HG03108 (cell line): ENCODE measurements at regions not wholly inside any gene's neighbourhood (a gene's known extent, or its start where the extent isn't known, plus 50 kb on each side); places are given as distances from the start of the nearest gene placed in this dataset.

Experiments
- ATAC-seq: cut with Tn5 transposase; IDR thresholded peaks from one replicate; pipeline ENCODE4 v1.9.1; 2021; ENCODE audit warnings: moderate library complexity; ENCODE audit not compliant: unreplicated experiment

GRCh38 chr13:106352850-106353249 lies 182.6 kb downstream of the EFNB2 start:
- ATAC-seq = no peak

- ATAC-seq = no peak
Measured at GRCh38 chr13:106351251-106351650, 184.2 kb downstream of the EFNB2 start.

GRCh38 chr13:106350208-106350607 lies 185.3 kb downstream of the EFNB2 start:
- ATAC-seq = no peak

DNA sequence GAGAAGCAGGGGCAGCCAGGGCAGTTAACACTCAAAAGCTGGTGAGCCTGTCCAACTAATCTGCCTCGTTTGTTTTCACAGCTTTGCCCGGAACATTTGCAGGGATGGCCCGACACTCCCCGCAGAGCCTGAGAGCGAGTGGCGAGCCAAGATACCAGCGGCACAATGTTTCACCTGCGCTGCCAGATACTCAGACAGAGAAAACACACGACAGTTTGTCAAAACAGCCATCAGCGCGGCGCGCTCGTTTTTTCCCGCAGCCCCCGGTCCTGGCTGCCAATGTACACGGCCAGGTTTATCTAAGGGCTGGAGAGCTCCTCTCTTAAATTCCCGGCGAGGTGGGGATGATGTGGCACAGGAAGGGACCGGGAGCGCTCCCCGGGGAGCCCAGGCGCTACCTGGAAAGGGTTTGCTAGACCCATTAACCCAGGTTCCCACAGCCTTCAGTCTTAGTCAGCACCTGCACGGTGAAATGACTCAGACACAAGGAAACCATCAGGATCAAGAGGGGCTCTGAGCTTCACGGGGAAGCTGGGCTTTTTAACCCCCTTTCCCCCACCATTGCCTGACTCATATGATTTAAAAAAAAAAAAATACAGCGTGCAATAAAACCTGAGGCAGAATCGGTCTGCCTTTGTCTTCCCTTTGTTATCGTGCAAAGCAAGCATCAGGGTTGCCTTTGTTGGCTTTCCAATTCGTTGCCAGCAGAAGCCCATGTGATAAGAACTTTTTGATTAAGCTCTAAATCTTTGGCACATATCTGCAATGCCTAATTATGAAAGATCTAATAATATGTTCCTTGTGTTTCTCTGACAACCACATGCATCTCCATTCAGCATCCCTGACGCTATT lies 186.2 kb downstream of the EFNB2 start:
- no peak for ATAC-seq

DNA sequence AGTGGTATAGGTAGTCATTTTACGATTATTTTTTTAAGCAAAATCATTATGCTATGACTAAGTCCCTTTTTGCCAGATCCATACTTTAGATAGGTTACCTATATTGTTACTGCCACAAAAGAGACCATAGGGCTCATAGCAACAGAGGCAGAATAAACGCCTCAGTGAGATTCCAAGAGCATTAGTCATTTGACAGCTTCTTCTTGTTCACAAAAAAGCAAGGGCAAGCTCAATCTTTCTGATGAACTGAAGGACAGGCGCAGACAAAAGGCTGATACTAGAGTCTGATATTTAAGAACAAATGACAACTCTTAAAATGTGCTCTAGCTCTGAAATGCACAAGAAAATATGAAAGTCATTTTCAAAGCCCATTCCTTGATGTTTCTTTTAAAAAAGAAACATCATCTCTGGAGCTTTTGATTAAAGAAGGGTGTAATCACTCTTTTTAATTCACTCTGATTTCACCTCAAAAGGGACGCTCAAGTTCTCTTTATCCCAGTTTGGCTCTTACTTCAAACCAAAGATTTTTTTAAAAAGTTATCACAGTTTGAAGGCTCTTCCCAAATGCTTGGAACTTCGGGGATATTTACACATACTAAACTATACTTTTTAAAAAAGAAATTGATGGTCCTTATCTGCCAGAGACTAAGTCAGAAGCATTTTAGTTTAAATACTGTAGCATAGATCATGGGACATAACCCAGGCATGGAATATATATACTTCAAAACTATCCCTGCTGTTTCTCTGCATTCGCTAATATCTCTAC lies 187.2 kb downstream of the EFNB2 start:
- no peak for ATAC-seq

GRCh38 chr13:106344342-106344741 lies 191.1 kb downstream of the EFNB2 start:
- no peak for ATAC-seq

GRCh38 chr13:106343836-106344235 lies 191.6 kb downstream of the EFNB2 start:
- no peak for ATAC-seq

DNA sequence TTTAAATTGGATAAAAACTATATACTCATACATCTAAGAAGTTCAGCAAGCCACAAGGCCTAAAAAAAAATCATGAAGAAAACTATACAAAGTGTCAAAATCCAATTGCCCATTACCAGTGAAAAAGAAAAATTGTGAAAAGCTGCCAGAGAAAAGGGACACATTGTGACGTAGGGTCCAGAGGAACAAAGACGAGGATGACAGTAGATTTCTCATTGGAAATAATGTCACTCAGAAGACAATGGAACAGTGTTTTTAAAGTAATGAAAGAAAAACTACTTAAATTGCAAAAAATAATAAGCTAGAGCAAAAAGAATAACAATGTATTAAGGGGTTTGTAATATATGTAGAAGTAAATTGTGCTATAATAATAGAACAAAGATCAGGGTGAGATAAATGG lies 195.2 kb downstream of the EFNB2 start:
- no peak for ATAC-seq

DNA sequence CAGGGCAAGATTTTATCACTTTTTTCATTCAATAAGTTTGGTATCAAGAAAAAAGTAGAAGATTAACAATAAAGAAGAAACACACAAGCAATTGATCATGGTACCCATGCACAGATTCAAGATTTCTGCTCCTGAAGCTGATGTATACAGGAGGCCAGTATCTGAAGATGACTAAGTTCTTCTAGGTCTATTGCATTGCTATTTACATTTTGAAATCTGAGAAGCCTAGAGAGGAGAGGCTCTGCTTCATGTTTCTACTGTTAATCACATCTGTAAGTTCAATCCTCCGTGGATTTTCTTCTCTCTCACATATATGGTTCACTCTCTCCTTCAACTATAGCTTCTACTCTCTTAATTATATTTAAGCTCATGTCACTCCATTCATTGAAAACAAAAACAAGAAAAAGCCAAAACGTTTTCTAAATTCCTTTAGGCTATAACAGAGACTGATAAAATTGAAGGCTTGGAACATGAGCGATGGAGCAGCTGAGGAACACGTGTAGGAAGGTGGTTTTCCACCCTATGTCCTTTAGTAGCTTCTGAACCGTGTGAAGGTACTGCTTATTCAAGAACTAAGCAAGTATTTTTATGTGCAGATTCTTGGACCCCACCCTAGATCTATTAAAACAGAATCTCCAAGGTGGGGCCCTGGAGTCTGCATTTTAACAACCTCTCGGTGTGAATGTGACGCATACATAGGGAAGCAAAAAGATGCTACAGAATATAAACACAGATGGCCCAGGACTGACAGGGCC lies 198.2 kb downstream of the EFNB2 start:
- no peak for ATAC-seq

DNA sequence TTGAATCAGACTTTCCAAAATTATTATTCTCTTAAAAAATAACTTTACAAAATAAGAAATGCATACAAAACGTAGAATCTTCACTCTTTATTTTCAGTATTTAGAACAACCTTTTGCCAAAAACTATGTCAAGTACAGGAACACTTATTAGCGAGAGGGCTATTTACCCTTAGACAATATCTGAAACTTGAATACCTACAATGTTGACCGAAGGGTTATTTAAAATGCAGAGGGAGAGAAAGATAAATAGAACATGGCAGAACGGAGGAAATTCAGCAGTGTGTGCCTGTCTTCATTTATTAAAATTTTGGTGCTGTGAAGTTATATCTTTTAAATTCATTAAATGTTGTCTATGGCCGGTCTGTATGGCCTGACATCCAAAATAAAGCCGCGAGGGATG lies 198.8 kb downstream of the EFNB2 start:
- no peak for ATAC-seq

DNA sequence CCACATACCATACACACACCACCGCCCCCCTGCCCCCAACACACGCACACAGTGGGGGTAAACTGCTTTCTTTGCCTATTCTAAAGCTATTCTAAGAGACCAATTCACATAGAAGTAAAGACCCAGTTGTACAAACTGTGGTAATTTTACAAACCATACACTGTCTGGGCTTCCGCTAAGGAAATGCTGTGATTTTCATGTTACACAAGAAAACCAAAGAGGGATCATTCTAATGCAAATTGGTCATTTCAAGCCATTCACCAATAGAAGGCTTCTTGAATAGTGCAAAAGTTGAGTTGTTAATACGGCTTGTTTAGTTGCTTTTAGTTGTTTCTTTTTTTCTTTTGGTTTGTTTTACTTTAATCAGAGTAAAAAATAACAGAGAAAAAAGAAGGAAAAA lies 202.8 kb downstream of the EFNB2 start:
- no peak for ATAC-seq

DNA sequence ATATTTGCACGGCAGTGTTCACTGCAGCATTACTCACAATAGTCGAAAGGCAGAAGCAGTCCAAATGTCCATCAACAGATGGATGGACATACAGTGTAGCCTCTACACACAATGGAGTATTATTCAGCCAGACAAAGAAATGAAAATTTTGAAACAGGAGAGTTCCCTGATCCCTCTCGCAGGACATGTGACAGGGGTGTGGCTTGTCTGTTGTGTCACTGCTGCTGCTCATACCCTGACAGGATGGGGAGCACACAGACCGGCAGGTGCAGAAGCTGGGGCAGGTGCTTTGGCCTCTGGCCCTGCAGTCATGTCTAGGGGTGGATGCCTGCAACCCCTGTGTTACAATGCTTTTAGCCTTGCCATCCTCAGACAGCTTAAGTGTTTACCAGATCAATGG lies 204.3 kb downstream of the EFNB2 start:
- ATAC-seq = no peak

GRCh38 chr13:106329941-106330340 lies 205.5 kb downstream of the EFNB2 start:
- no peak for ATAC-seq

- no peak for ATAC-seq
Measured at GRCh38 chr13:106326751-106327150, 208.7 kb downstream of the EFNB2 start.

DNA sequence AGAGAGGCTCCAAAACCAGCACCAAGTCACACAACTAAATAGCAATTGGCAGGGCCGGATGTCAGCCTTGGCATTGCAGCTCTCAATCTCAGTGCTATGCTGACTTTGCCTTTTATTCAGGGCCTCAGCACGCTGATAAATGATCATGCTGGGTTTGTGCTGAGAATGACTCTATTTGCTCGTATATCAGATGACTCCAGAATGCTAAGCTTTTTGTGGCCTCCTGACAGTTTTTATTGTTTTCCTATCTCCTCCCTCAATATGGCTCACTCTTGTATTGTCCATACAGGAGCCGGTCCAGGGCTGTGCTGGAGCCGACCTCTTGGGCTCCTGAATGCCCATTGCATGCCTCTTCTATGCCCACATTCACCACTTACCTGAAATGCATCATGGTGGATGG lies 211.0 kb downstream of the EFNB2 start:
- no peak for ATAC-seq

DNA sequence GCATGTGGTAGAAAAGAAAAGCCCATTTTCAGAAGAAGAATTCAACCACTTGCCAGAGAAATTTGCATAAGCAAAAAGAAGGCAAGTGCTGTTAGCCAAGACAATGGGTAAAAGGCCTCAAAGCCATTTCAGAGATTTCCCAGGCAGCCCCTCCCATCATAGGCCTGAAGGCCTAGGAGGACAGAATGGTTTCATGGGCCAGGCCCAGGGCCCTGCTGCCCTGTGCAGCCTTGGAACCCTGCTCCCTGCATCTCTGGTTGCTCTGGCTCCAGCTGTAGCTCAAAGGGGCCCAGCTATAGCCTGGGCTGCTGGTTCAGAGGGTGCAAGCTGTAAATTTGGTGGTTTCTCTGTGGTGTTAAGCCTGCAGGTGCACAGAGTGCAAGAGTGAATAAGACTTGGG lies 212.8 kb downstream of the EFNB2 start:
- ATAC-seq = no peak

DNA sequence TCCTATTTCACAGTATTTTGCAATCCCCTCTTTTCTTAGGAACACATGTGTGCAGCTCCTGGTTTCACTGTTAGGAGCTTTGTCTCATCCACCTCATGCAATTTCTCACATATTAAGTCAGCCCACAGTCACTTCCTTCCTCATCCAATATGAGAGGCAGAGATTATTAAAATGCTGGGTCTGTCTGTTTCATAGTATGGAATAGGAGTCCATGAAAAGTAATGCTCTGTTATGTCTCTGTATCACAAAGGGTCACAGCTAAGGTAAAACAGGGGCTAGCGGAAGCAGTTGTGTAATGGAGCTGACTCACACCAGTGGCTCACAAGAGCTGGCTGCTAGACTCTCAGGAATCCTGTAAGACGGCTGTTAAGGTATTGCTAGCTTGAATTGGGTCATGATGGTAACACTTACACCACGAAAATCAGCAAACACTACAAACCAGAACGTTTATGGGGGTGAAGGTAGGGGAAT lies 216.5 kb downstream of the EFNB2 start:
- no peak for ATAC-seq

GRCh38 chr13:106314417-106314816 lies 221.0 kb downstream of the EFNB2 start:
- no peak for ATAC-seq

DNA sequence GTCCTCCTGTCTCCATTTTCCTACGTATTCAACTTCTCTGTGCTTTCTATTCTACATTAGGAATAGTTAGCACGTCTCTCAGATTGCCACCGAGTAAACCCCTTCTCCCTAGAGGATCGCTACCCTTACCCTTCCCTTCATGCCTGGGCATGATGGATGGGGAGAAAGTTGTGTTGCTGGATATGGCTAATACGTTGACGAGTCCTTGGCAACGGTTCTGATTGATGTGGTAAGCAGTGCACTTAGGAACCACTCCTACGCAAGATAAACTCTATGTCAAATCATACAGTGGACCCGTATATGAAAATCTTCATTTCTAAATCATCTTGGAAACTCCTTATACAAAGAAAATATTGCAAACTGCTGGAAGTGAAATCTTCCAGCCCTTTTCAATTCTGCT lies 224.5 kb downstream of the EFNB2 start:
- ATAC-seq = no peak

DNA sequence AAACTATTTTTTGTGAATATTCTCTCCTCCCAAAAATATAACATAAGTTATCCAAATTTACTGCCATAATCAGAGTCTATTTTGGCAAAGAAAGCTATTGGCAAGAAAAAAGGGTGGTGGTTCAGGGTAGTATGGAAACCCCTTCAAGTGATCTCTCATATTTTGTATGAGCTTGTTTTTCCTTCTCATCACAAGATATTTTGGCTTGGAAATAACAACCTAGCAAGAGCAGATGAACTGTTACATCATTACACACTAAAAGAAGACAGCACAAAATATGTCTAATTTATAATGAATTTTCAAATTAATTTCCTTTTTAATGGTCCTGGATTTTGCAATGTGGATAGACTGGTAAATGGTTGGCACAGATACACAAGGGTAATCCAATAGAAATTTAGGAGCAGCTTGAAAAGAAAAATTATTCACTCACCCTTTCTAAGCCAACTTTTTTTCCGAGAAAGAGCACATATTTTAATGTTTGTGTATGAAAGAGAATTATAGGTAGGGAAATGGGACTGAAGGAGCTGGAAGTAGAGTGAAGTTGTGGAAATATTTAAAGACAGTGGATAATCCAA lies 225.1 kb downstream of the EFNB2 start:
- ATAC-seq = no peak

GRCh38 chr13:106306748-106307277 lies 228.6 kb downstream of the EFNB2 start:
- no peak for ATAC-seq
